AG09319 (cell line): ENCODE measurements at regions not wholly inside any gene's neighbourhood (a gene's known extent, or its start where the extent isn't known, plus 50 kb on each side); places are given as distances from the start of the nearest gene placed in this dataset.

Source experiments
- DNase-seq: peaks from one replicate; pipeline ENCODE4 v3.0.0-alpha.2; 2010; ENCODE audit warnings: low read depth; ENCODE audit errors: extremely low read depth
- TF ChIP-seq, protein P1 (sequence below): IDR thresholded peaks from 2 replicates; pipeline ENCODE4 v1.5.1; 2011; ENCODE audit warnings: low read depth, mild to moderate bottlenecking, inconsistent platforms, low read length, moderate library complexity

DNA sequence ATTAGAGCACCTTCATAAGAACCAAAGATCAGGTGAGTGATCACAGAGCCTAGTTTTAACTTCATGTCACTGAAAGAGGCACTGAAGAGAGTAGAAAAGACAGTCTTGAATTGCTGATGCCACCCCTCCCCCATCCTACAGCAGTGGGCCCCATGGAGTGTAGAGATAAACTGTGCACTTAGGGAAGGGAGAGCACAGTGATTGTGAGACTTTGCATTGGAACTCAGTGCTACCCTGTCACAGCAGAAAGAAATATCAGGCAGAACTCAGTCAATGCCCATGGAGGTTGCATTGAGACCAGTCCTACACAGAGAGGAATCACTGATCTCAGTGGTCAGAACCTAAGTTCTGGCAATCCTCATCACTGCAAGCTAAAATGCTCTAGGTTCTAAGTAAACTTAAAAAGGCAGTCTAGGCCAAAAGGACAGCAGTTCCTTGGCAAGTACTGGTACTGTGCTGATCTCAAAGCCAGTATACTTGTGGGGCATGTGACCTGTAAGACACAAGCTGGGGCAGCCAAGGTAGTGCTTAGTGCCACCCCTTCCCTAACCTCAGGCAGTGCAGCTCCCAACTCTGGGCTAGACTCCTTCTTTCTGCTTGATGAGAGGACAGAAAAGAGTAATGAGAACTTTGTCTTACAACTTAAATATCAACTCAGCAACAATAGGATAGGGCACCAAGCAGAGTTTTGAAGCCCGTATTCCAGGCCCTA is 94.1 kb downstream of the FSCB start:
- no peak for DNase-seq
- TF ChIP-seq, protein P1, sequence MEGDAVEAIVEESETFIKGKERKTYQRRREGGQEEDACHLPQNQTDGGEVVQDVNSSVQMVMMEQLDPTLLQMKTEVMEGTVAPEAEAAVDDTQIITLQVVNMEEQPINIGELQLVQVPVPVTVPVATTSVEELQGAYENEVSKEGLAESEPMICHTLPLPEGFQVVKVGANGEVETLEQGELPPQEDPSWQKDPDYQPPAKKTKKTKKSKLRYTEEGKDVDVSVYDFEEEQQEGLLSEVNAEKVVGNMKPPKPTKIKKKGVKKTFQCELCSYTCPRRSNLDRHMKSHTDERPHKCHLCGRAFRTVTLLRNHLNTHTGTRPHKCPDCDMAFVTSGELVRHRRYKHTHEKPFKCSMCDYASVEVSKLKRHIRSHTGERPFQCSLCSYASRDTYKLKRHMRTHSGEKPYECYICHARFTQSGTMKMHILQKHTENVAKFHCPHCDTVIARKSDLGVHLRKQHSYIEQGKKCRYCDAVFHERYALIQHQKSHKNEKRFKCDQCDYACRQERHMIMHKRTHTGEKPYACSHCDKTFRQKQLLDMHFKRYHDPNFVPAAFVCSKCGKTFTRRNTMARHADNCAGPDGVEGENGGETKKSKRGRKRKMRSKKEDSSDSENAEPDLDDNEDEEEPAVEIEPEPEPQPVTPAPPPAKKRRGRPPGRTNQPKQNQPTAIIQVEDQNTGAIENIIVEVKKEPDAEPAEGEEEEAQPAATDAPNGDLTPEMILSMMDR = no peak

DNA sequence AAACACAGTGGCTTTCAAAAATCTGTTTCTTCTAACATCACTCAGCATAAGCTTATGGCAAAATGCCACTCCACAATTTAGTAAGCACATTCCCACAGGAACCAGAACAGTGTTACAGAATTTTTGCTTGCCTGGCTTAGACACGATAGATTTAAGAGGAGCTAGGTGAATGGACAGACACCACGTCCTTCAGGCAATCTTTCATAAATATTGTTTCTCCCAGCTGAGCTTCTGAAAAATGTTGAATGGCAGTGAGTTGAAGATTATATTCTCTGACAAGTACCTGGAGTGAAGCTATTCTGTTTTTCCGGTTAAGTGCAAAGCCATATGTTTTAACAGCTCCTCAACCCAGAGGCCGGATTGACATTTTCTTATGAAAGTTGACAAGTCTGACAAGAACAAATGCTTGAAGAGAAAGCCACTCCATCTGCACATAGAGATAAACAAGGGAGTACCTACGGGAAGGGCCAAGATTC is 102.0 kb downstream of the FSCB start:
- no peak for DNase-seq
- TF ChIP-seq, protein P1 = no peak

DNA sequence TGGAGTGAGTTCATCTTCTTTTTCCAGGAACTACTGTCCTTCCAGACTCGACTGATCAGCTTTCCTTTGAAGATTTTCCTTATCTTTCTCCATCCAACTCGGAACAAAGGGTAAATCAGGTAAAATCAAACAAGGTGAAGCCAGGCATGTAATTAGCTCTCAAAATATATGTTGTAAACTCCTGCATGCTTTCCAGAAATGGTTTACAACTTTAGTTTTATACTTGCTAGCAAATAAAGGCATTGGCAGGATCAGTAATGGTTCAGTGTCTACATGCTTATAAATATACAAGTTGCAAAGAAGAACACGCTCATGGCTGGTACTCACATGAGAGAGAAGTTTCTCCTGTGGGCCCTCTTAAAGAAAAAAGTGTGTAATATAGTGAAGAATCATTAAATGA is 102.5 kb downstream of the FSCB start:
- no peak for DNase-seq
- TF ChIP-seq, protein P1 = no peak

DNA sequence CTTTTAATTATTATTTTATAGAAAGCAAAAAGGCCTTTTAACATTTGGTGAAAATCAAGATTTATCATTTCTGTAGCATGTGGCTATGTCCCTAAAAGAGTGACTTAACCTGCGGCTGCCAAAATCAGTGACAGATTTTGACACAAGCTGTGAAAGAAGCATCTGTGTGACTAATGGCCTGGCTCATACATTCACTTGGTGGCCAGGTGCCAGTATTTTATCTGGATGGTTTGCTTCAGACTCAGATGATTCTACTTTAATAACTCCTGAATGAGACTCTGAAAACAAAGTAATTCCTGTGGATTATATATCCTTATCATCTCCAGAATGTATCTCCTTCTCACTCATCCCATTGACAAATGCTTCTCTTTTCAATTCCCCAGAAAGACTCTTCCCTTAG is 103.0 kb downstream of the FSCB start:
- no peak for DNase-seq
- TF ChIP-seq, protein P1 = no peak

DNA sequence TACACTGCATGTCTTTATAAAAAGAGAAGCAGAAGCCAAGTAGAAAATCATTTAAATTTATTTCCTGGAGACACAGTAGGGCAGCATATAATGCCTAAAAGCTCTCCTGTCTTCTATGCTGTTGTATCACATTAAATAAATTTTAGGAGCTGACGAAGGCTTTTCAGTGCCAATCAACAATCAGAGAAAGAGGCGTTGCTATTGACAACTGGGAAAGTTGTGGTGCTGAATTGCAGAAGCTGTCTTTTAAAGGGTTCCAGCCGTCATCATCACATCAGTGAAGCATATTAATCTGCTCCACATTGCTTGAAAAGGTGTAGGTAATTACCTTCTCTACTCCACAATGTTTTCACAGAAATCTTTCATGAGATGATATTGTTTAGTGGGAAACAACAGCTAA is 103.9 kb downstream of the FSCB start:
- DNase-seq = no peak

DNA sequence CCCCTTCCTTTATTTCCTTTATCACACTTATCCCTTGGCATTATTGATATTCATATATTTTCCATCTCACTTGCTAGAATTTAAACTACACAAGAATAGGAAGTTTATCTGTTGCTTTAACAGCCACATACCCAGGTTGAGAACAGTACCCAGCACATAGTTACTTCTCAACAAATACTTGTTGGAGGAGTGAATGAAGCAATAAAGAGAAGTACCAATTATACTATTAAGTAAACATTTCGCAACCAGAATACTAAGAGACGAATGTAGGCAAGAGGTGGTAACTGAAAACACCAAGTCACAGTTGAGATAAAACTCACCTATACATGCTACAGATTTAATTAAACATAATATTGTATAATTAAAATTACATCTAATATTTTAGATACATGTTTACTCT is 110.9 kb downstream of the FSCB start:
- no peak for DNase-seq
- TF ChIP-seq, protein P1 = no peak

More for the DNA sequence above, 103.9 kb downstream of the FSCB start:
- TF ChIP-seq, protein P1 = no peak

DNA sequence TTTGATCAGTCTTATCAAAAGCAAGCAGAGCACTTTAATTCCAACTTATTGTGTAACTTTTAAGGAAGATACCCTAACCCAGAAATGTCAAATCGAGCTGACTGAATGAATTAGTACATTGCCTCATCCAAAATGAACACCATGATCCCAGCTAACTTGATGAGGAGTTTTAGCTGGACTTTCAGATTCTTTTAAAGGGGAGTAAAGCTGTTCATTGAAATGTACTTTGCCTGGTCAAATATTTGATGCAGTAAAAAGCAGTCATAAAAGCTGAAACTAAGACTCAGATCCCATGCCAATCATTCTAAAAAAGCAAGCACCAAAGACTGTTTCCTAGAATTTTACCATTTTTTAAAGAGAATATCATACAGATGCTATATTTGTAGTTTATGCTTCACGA is 114.1 kb downstream of the FSCB start:
- no peak for DNase-seq
- TF ChIP-seq, protein P1 = no peak
